B cell (primary cell): ENCODE measurements at regions not wholly inside any gene's neighbourhood (a gene's known extent, or its start where the extent isn't known, plus 50 kb on each side); places are given as distances from the start of the nearest gene placed in this dataset. TPM values are rescaled to one million over a fixed set of nuclear protein-coding genes. Genes with fewer than 3 reads are reported as not detected.
"Not testable (repeated sequence)": the region's sequence is repeated elsewhere in the genome, so short reads cannot be mapped to it uniquely, and the experiment has no call there.

Experiments
- ATAC-seq: fragments of 200-7000 bp; cut with Tn5 transposase; one replicate; pipeline ENCODE4 v1.10.0; 2021; ENCODE audit warnings: low read depth, mild to moderate bottlenecking, moderate number of reproducible peaks, moderate library complexity
- CTCF ChIA-PET: fragments of 350-600 bp; sonication (Branson Sonifier 250); formaldehyde crosslinking; loops from one replicate; lab custom pipeline; 2021; ENCODE audit warnings: antibody characterized with exemption, inconsistent platforms; lab: Charles Lee
- POLR2A ChIA-PET: fragments of 350-600 bp; sonication (Branson Sonifier 250); formaldehyde crosslinking; loops from one replicate; lab custom pipeline; 2021; ENCODE audit warnings: antibody characterized with exemption; lab: Charles Lee
- DNase-seq: peaks from one replicate; pipeline ENCODE4 v3.0.0; 2013
- H2AFZ ChIP-seq: 2 replicates; pipeline ENCODE4 v1.6.1; 2012; ENCODE audit warnings: mild to moderate bottlenecking, low read depth, low read length; ENCODE audit not compliant: insufficient read depth, poor library complexity, severe bottlenecking
- H3K27ac ChIP-seq, 2 donors: 1 replicate in 1 of 2; 2 replicates in 1 of 2; pipeline ENCODE4 v1.5.1; 2012 to 2013; ENCODE audit warnings: low read length in 2 of 2, mild to moderate bottlenecking in 2 of 2, moderate library complexity in 1 of 2
- H3K27me3 ChIP-seq, 4 experiments: fragments of 200-600 bp in 1 of 4; sonication (generic) in 1 of 4; replicated peaks in 1 of 4; 1 replicate in 2 of 4; 2 replicates in 2 of 4; pipeline versions ENCODE4 v1.6.1 to v1.7.0; 2013 to 2016; ENCODE audit warnings: low read length in 3 of 4, mild to moderate bottlenecking in 2 of 4, mixed read lengths in 1 of 4, moderate library complexity in 1 of 4; ENCODE audit not compliant: insufficient read depth in 4 of 4, control insufficient read depth in 3 of 4; ENCODE audit errors: control extremely low read depth in 1 of 4
- H3K36me3 ChIP-seq, 2 experiments: replicated peaks in 1 of 2; 1 replicate in 1 of 2; 2 replicates in 1 of 2; pipeline versions ENCODE4 v1.6.1 to v1.7.1; 2013; ENCODE audit warnings: low read length in 1 of 2; ENCODE audit not compliant: insufficient read depth in 2 of 2, control insufficient read depth in 1 of 2; ENCODE audit errors: control extremely low read depth in 1 of 2, extremely low read depth in 1 of 2
- H3K4me1 ChIP-seq, 2 donors: fragments of 200-600 bp in 1 of 2; sonication (generic) in 1 of 2; 1 replicate in 1 of 2; 2 replicates in 1 of 2; pipeline versions ENCODE4 v1.5.1 to v1.6.1; 2013 to 2017; ENCODE audit warnings: low read length in 2 of 2; ENCODE audit not compliant: control insufficient read depth in 2 of 2, insufficient read depth in 2 of 2
- H3K4me2 ChIP-seq: replicated peaks from 2 replicates; pipeline ENCODE3; 2012; ENCODE audit warnings: mild to moderate bottlenecking, low read depth, low read length; ENCODE audit not compliant: poor library complexity, severe bottlenecking
- H3K4me3 ChIP-seq, 5 experiments: fragments of 200-600 bp in 1 of 5; sonication (generic) in 1 of 5; 1 replicate in 3 of 5; 2 replicates in 2 of 5; pipeline versions ENCODE4 v1.5.1 to v1.7.0; 2011 to 2016; ENCODE audit warnings: low read length in 4 of 5, mild to moderate bottlenecking in 4 of 5, low read depth in 2 of 5, control low read depth in 1 of 5, moderate library complexity in 1 of 5; ENCODE audit not compliant: insufficient read depth in 1 of 5; ENCODE audit errors: control extremely low read depth in 1 of 5, extremely low read depth in 1 of 5
- H3K79me2 ChIP-seq: fragments of 200-600 bp; sonication (generic); one replicate; pipeline ENCODE4 v1.6.0; 2016; ENCODE audit warnings: low read length; ENCODE audit not compliant: control insufficient read depth, insufficient read depth
- H3K9ac ChIP-seq: fragments of 200-600 bp; sonication (generic); 2 replicates; pipeline ENCODE4 v1.6.1; 2017; ENCODE audit warnings: mild to moderate bottlenecking, low read length, moderate library complexity
- H3K9me3 ChIP-seq, 3 donors: one replicate each; pipeline versions ENCODE4 v1.6.1 to v1.7.1; 2013; ENCODE audit warnings: low read length in 2 of 3; ENCODE audit not compliant: control insufficient read depth in 2 of 3, insufficient read depth in 1 of 3; ENCODE audit errors: control extremely low read depth in 1 of 3
- H4K20me1 ChIP-seq: 2 replicates; pipeline ENCODE4 v1.6.0; 2012; ENCODE audit warnings: mild to moderate bottlenecking, low read length; ENCODE audit not compliant: insufficient read depth, control insufficient read depth, poor library complexity, severe bottlenecking
- H3K27ac Mint-ChIP-seq: one replicate; pipeline ENCODE4 v1.8.0; 2021; ENCODE audit warnings: mixed read lengths
- H3K27me3 Mint-ChIP-seq: one replicate; pipeline ENCODE4 v1.8.0; 2021; ENCODE audit warnings: mixed read lengths
- H3K4me1 Mint-ChIP-seq: one replicate; pipeline ENCODE4 v1.8.0; 2021; ENCODE audit warnings: mixed read lengths
- H3K4me3 Mint-ChIP-seq: one replicate; pipeline ENCODE4 v1.8.0; 2021; ENCODE audit warnings: mixed read lengths
- H3K9me3 Mint-ChIP-seq: one replicate; pipeline ENCODE4 v1.8.0; 2022; ENCODE audit warnings: mixed read lengths; ENCODE audit not compliant: insufficient read depth
- WGBS: methylation state at CpG from one replicate; pipeline ENCODE4 v1.1.5; 2013; ENCODE audit warnings: missing lambda C conversion rate; ENCODE audit not compliant: insufficient coverage; 5-methylcytosine and 5-hydroxymethylcytosine counted together
- intact Hi-C: fragments of 100-400 bp; cut with micrococcal nuclease; formaldehyde crosslinking; loops from one replicate; pipeline ENCODE4 v1.10.0; 2022
- small RNA-seq: library from RNA; depleted of rRNA; stranded (forward); fragments of <200 nt; gene quantifications from one replicate; pipeline ENCODE3, GENCODE V24; 2012; ENCODE audit warnings: low replicate concordance, low read depth; ENCODE audit not compliant: insufficient read length

GRCh38 chr15:84547150-84547549 is 53.7 kb upstream of the ZSCAN2 start:
- H3K4me1 ChIP-seq, intact Hi-C loops, CTCF ChIA-PET, H3K4me1 Mint-ChIP-seq, POLR2A ChIA-PET, H3K27ac ChIP-seq, H3K9ac ChIP-seq, H3K36me3 ChIP-seq, H3K79me2 ChIP-seq, H4K20me1 ChIP-seq, DNase-seq, H3K27me3 Mint-ChIP-seq, H2AFZ ChIP-seq, ATAC-seq, H3K27ac Mint-ChIP-seq, H3K9me3 ChIP-seq, H3K27me3 ChIP-seq, H3K4me2 ChIP-seq, H3K9me3 Mint-ChIP-seq, H3K4me3 Mint-ChIP-seq, H3K4me3 ChIP-seq: not testable (repeated sequence)
- no CpG with 5 or more reads among the region's 2 CpGs for WGBS

- H2AFZ ChIP-seq, H4K20me1 ChIP-seq, H3K9ac ChIP-seq, POLR2A ChIA-PET, H3K27me3 Mint-ChIP-seq, H3K9me3 ChIP-seq, H3K36me3 ChIP-seq, H3K4me2 ChIP-seq, H3K4me3 ChIP-seq, H3K4me1 ChIP-seq, CTCF ChIA-PET, ATAC-seq, H3K9me3 Mint-ChIP-seq, DNase-seq, intact Hi-C loops, H3K79me2 ChIP-seq, H3K27ac Mint-ChIP-seq, H3K4me1 Mint-ChIP-seq, H3K27ac ChIP-seq, H3K4me3 Mint-ChIP-seq, H3K27me3 ChIP-seq: not testable (repeated sequence)
- whole genome bisulfite sequencing = 100% methylated on average over 2 of the region's 5 CpGs
Observed at GRCh38 chr15:84550503-84550902, 50.3 kb upstream of the ZSCAN2 start.

Small RNA genes in the stretch of these regions (small RNA-seq; reads per million reads assigned to genes)
- gene AC048382.3 (not detected), gene CSPG4P5 (not detected), gene RF00017 (not detected), gene RN7SL417P (not detected)
